NCI-H146 treated with DMSO at 0.1 percent for 48 hours (cell line): ENCODE measurements at regions not wholly inside any gene's neighbourhood (a gene's known extent, or its start where the extent isn't known, plus 50 kb on each side); places are given as distances from the start of the nearest gene placed in this dataset.
"Not testable (repeated sequence)": the region's sequence is repeated elsewhere in the genome, so short reads cannot be mapped to it uniquely, and the experiment has no call there.

Experiments used
- DNase-seq: peaks from one replicate; lab custom pipeline; 2025; ENCODE audit not compliant: unreplicated experiment; lab: John Stamatoyannopoulos, UW

- not testable (repeated sequence) for DNase-seq
These were observed 79.7 kb upstream of the LMO2 start for GRCh38 chr11:33971530-33971929.

GRCh38 chr11:33970984-33971466, 79.1 kb upstream of the LMO2 start:
- peak; percentile 7 for DNase-seq

- no peak for DNase-seq
These were observed 75.6 kb upstream of the LMO2 start for GRCh38 chr11:33967451-33967850.

GRCh38 chr11:33965032-33965431, 73.2 kb upstream of the LMO2 start:
- DNase-seq: no peak

GRCh38 chr11:33959855-33960400, 68.1 kb upstream of the LMO2 start:
- no peak for DNase-seq

- DNase-seq: no peak
These were observed 65.5 kb upstream of the LMO2 start for GRCh38 chr11:33957304-33957917.

GRCh38 chr11:33956611-33957010, 64.7 kb upstream of the LMO2 start:
- DNase-seq: no peak

- no peak for DNase-seq
These were observed 61.4 kb upstream of the LMO2 start for GRCh38 chr11:33953289-33953688.

GRCh38 chr11:33952805-33953204, 60.9 kb upstream of the LMO2 start:
- DNase-seq: no peak

- no peak for DNase-seq
These were observed 57.5 kb upstream of the LMO2 start for GRCh38 chr11:33949252-33949913.

GRCh38 chr11:33948494-33948893, 56.6 kb upstream of the LMO2 start:
- DNase-seq: no peak

- DNase-seq: not testable (repeated sequence)
These were observed 56.0 kb upstream of the LMO2 start for GRCh38 chr11:33947918-33948317.

GRCh38 chr11:33946930-33947329, 55.1 kb upstream of the LMO2 start:
- DNase-seq: no peak

- DNase-seq: no peak
These were observed 53.8 kb upstream of the LMO2 start for GRCh38 chr11:33945481-33946268.

GRCh38 chr11:33944693-33945424, 53.0 kb upstream of the LMO2 start:
- no peak for DNase-seq

- DNase-seq: no peak
These were observed 52.4 kb upstream of the LMO2 start for GRCh38 chr11:33944345-33944692.

- DNase-seq: no peak
These were observed 51.1 kb upstream of the LMO2 start for GRCh38 chr11:33942954-33943353.

GRCh38 chr11:33941637-33942160, 49.8 kb upstream of the LMO2 start:
- DNase-seq: no peak
